Activated CD4-positive, alpha-beta T cell treated with anti-CD3 and anti-CD28 coated beads, Interleukin-2, amount 10 ng/mL, durations not matched to agents 7 days and 5 days (primary cell): ENCODE measurements at regions not wholly inside any gene's neighbourhood (a gene's known extent, or its start where the extent isn't known, plus 50 kb on each side); places are given as distances from the start of the nearest gene placed in this dataset.

Source experiments
- CTCF ChIA-PET: fragments of 350-600 bp; sonication (Branson Sonifier 250); formaldehyde crosslinking; loops from one replicate; lab custom pipeline; 2021; ENCODE audit warnings: antibody characterized with exemption; lab: Charles Lee
- POLR2A ChIA-PET: fragments of 350-600 bp; sonication (Branson Sonifier 250); formaldehyde crosslinking; loops from one replicate; lab custom pipeline; 2021; ENCODE audit warnings: antibody characterized with exemption; lab: Charles Lee
- DNase-seq: peaks from one replicate; pipeline ENCODE4 v3.0.0-alpha.2; 2020
- H3K27ac Mint-ChIP-seq: one replicate; pipeline ENCODE4 v1.8.0; 2021; ENCODE audit warnings: mild to moderate bottlenecking, moderate library complexity, mixed read lengths
- H3K27me3 Mint-ChIP-seq: one replicate; pipeline ENCODE4 v1.8.0; 2021; ENCODE audit warnings: mixed read lengths
- H3K36me3 Mint-ChIP-seq: one replicate; pipeline ENCODE4 v1.8.0; 2021; ENCODE audit warnings: low read depth, mixed read lengths
- H3K4me1 Mint-ChIP-seq: one replicate; pipeline ENCODE4 v1.8.0; 2021; ENCODE audit warnings: mixed read lengths
- H3K4me3 Mint-ChIP-seq: one replicate; pipeline ENCODE4 v1.8.0; 2021; ENCODE audit warnings: mild to moderate bottlenecking, moderate library complexity, mixed read lengths
- H3K9me3 Mint-ChIP-seq: one replicate; pipeline ENCODE4 v1.8.0; 2021; ENCODE audit warnings: mixed read lengths

DNA sequence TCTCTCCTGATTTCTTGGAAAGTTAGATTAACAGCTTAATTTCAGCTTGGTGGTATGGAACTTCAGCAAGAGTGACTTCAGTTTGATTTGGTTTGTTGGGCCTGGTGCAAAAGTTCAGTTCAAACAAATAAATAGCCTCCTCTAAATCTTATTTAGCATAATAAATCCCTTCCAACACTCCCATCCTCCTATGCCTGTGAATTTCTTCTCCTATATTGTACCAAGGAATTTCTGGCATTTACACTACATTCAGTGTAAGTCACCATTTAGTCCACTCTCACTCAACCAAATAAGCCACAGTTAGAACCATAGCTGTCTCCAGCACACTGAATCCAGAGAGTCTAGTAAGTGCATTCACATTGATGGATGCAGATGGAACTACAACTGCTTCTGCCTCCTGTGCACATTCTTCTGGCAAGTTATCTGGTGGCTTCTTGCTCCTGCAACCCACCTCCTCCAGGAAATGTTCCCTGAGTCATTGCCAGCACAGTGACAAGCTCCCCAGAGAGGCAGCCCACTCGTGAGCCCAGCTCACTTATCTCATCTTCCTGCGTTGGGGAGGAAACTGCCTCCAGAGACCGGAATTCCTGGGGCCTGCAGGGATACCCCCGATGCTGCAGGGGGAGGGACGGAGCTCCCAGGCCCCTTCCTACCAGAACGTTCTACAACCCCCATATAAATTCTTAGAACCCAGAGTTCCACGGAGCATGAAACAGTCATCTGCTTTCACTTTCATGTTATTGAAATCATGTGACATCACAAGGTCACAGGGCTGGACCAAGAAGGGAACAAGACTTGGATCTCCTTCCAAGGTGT, 318.3 kb downstream of the PHKB start:
- ChIA-PET CTCF (no interaction called here), POLR2A (no interaction called here)
- Mint-ChIP-seq H3K36me3 (no peaks in the 10 kb centered on the region), H3K4me3 (peak overlapping the region; percentile 69), H3K4me1 (peaks cover 10% of the 10 kb centered on the region), H3K27ac (peak overlapping the region; percentile 90), H3K27me3 (peaks cover 5% of the 10 kb centered on the region), H3K9me3 (peaks cover 2% of the 10 kb centered on the region)
- DNase-seq = peak; percentile 17

DNA sequence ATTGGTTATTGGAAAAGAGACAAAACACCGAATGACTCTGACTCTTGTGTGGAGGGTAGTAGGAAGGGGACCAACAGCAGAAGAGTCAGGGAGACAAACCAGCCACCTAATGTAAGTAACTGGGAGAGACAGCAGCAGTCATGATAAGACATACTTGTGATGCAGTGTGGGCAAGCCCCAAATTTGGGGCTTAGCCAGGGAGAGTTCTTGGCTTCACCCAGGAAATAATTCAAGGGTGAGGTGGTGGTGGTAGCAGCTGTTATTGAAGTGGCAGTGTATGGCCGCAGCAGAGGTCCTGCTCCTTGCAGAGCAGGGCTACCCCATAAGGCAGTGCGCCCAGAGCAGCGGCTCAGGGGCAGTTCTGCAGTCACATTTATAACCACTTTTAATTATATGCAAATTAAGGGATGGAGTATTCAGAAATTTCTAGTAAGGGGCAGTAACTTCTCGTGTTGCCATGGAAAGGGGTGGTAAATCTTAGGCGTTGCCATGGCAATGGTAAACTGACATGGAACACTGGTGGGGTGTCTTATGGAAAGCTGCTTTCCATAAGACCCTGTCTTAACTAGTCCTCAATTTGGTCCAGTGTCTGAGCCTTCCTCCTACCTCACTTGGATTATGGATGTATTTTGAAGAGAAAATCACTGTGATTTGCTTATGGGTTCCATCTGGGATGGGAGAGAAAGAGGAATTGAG, 317.1 kb downstream of the PHKB start:
- Mint-ChIP-seq H3K9me3 (peaks cover 2% of the 10 kb centered on the region), H3K36me3 (no peaks in the 10 kb centered on the region), H3K27ac (no peak overlapping the region), H3K4me3 (no peak overlapping the region), H3K27me3 (peaks cover 1% of the 10 kb centered on the region), H3K4me1 (peaks cover 10% of the 10 kb centered on the region)
- DNase-seq = no peak
- CTCF ChIA-PET = no interaction called here
- POLR2A ChIA-PET = no interaction called here

DNA sequence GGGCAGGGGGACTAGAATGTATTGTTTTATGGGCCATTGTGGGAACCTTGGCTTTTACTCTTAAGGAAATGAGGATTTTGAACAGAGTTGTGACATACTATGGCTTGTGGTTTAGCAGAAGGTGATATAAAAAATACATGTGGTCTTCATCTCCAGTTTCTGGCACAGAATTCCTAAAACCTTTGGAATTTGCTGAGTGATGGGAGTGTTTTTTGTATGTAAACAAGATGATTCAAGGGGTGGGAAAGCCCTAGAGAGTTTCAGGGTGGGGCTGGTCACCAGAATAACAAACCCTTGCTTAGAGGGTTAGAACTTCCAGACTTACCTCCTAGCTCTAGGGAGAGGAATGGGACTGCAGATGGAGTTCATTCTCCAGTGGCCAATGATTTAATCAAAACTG, 316.1 kb downstream of the PHKB start:
- no peaks in the 10 kb centered on the region for H3K36me3 Mint-ChIP-seq
- no peak for DNase-seq
- CTCF ChIA-PET = no interaction called here
- POLR2A ChIA-PET = no interaction called here
- peaks cover 2% of the 10 kb centered on the region for H3K9me3 Mint-ChIP-seq
- H3K27ac Mint-ChIP-seq = no peak overlapping the region
- H3K4me3 Mint-ChIP-seq = no peak overlapping the region
- H3K27me3 Mint-ChIP-seq = peaks cover 7% of the 10 kb centered on the region
- peaks cover 10% of the 10 kb centered on the region for H3K4me1 Mint-ChIP-seq

DNA sequence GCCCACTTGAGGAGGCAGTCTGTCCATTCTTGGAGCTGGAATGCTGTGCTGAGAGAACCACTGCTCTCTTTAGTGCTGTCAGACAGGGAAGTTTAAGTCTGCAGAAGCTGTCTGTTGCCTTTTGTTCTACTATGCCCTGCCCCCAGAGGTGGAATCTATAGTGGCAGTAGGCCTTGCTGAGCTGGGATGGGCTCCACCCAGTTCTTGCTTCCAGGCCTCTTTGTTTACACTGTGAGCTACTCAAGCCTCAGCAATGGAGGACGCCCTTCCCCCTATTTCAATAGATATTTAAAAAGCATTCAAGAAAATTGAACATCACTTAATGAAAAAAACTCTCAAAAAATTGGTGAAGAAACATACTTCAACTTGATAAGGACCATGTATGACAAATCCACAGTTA, 313.5 kb downstream of the PHKB start:
- Mint-ChIP-seq H3K27ac (no peak overlapping the region), H3K9me3 (peaks cover 2% of the 10 kb centered on the region), H3K4me1 (peaks cover 7% of the 10 kb centered on the region), H3K27me3 (peaks cover 10% of the 10 kb centered on the region), H3K4me3 (no peak overlapping the region), H3K36me3 (no peaks in the 10 kb centered on the region)
- ChIA-PET CTCF (interaction anchor here (1.2 kb wide), 1 partner anchor 203 kb away, joined by 3 read pairs; no protein-coding TSS in a partner anchor), POLR2A (no interaction called here)
- no peak for DNase-seq

DNA sequence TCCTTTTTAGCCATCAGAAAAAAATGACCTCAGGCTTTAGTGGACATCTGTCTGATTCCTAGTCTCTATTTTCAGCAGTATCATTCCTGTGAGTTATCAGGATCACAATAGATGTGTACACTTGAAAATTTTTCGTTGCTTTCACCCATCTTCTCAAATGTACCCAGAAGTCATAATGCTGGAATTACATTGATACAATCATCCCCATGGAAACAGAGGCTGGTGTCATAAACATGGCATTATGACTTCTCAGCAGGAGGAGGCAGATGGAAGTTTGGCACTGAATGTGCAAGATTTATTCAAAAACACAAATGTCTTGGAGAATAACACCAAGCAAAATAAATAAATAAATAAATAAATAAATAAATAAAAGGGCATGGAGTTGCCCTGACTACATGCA, 292.5 kb downstream of the PHKB start:
- H3K9me3 Mint-ChIP-seq = no peaks in the 10 kb centered on the region
- no peak overlapping the region for H3K27ac Mint-ChIP-seq
- ChIA-PET POLR2A (no interaction called here), CTCF (no interaction called here)
- DNase-seq = no peak
- H3K4me3 Mint-ChIP-seq = no peak overlapping the region
- H3K4me1 Mint-ChIP-seq = no peaks in the 10 kb centered on the region
- H3K27me3 Mint-ChIP-seq = peaks cover 5% of the 10 kb centered on the region
- H3K36me3 Mint-ChIP-seq = no peaks in the 10 kb centered on the region
